Mesothelial cell of epicardium (in vitro differentiated cells): ENCODE measurements at regions not wholly inside any gene's neighbourhood (a gene's known extent, or its start where the extent isn't known, plus 50 kb on each side); places are given as distances from the start of the nearest gene placed in this dataset.
"Not testable (repeated sequence)": the region's sequence is repeated elsewhere in the genome, so short reads cannot be mapped to it uniquely, and the experiment has no call there.

ENCODE experiments used
- DNase-seq, 2 experiments: peaks; one replicate each; pipeline ENCODE4 v3.0.0; 2021; ENCODE audit warnings: low spot score in 2 of 2; ENCODE audit not compliant: unreplicated experiment in 2 of 2
- H3K27ac Mint-ChIP-seq: 2 replicates; pipeline ENCODE4 v1.8.0; 2021; ENCODE audit warnings: mixed read lengths
- H3K27me3 Mint-ChIP-seq: 2 replicates; pipeline ENCODE4 v1.8.0; 2021; ENCODE audit warnings: low read depth, mixed read lengths
- H3K36me3 Mint-ChIP-seq: 2 replicates; pipeline ENCODE4 v1.8.0; 2021; ENCODE audit warnings: mixed read lengths
- H3K4me1 Mint-ChIP-seq: 2 replicates; pipeline ENCODE4 v1.8.0; 2021; ENCODE audit warnings: mixed read lengths
- H3K4me3 Mint-ChIP-seq: 2 replicates; pipeline ENCODE4 v1.8.0; 2021; ENCODE audit warnings: mild to moderate bottlenecking, moderate library complexity, mixed read lengths
- H3K9me3 Mint-ChIP-seq: 2 replicates; pipeline ENCODE4 v1.8.0; 2021; ENCODE audit warnings: mixed read lengths
- CTCF ChIP-seq: fragments of 200-600 bp; sonication (generic); IDR thresholded peaks from one replicate; pipeline ENCODE4 v1.5.0; 2021; ENCODE audit warnings: antibody characterized with exemption; ENCODE audit not compliant: unreplicated experiment

- H3K36me3 Mint-ChIP-seq, result no peaks in the 10 kb centered on the region
- no peak overlapping the region for H3K4me3 Mint-ChIP-seq
- H3K9me3 Mint-ChIP-seq, result peaks cover 26% of the 10 kb centered on the region
- H3K4me1 Mint-ChIP-seq, result peaks cover 11% of the 10 kb centered on the region
- peaks cover under 1% of the 10 kb centered on the region for H3K27me3 Mint-ChIP-seq
- DNase-seq, result no peak
- no peak for TF ChIP-seq CTCF
- H3K27ac Mint-ChIP-seq, result no peak overlapping the region
These were observed 145.0 kb upstream of the THY1 start for GRCh38 chr11:119567688-119568582.

GRCh38 chr11:119566319-119566718, 143.3 kb upstream of the THY1 start:
- Mint-ChIP-seq H3K27me3 (peaks cover 8% of the 10 kb centered on the region), H3K4me1 (peaks cover 11% of the 10 kb centered on the region), H3K4me3 (no peak overlapping the region), H3K36me3 (no peaks in the 10 kb centered on the region), H3K27ac (no peak overlapping the region), H3K9me3 (peaks cover 39% of the 10 kb centered on the region)
- DNase-seq, result no peak
- no peak for TF ChIP-seq CTCF

GRCh38 chr11:119565693-119566092, 142.7 kb upstream of the THY1 start:
- H3K4me1 Mint-ChIP-seq, result peaks cover 11% of the 10 kb centered on the region
- DNase-seq, H3K27ac Mint-ChIP-seq, H3K4me3 Mint-ChIP-seq, H3K27me3 Mint-ChIP-seq, H3K36me3 Mint-ChIP-seq: not testable (repeated sequence)
- peaks cover 39% of the 10 kb centered on the region for H3K9me3 Mint-ChIP-seq

- peaks cover 49% of the 10 kb centered on the region for H3K9me3 Mint-ChIP-seq
- H3K27ac Mint-ChIP-seq, result no peak overlapping the region
- H3K36me3 Mint-ChIP-seq, result no peaks in the 10 kb centered on the region
- DNase-seq, result no peak
- peaks cover 8% of the 10 kb centered on the region for H3K27me3 Mint-ChIP-seq
- no peak overlapping the region for H3K4me3 Mint-ChIP-seq
- no peak for TF ChIP-seq CTCF
- no peaks in the 10 kb centered on the region for H3K4me1 Mint-ChIP-seq
These were observed 138.0 kb upstream of the THY1 start for GRCh38 chr11:119560961-119561360.

GRCh38 chr11:119560291-119560690, 137.3 kb upstream of the THY1 start:
- DNase-seq, result no peak
- TF ChIP-seq CTCF, result no peak
- peaks cover 46% of the 10 kb centered on the region for H3K9me3 Mint-ChIP-seq
- no peaks in the 10 kb centered on the region for H3K4me1 Mint-ChIP-seq
- H3K27me3 Mint-ChIP-seq, result peaks cover 8% of the 10 kb centered on the region
- H3K4me3 Mint-ChIP-seq, result no peak overlapping the region
- no peaks in the 10 kb centered on the region for H3K36me3 Mint-ChIP-seq
- no peak overlapping the region for H3K27ac Mint-ChIP-seq

GRCh38 chr11:119552106-119552485, 129.1 kb upstream of the THY1 start:
- H3K27me3 Mint-ChIP-seq, result no peaks in the 10 kb centered on the region
- H3K36me3 Mint-ChIP-seq, result no peaks in the 10 kb centered on the region
- peaks cover 16% of the 10 kb centered on the region for H3K9me3 Mint-ChIP-seq
- H3K4me3 Mint-ChIP-seq, result no peak overlapping the region
- H3K27ac Mint-ChIP-seq, result no peak overlapping the region
- TF ChIP-seq CTCF, result no peak
- H3K4me1 Mint-ChIP-seq, result peaks cover 6% of the 10 kb centered on the region
- no peak for DNase-seq
